H1 (cell line): ENCODE measurements at regions not wholly inside any gene's neighbourhood (a gene's known extent, or its start where the extent isn't known, plus 50 kb on each side); places are given as distances from the start of the nearest gene placed in this dataset.

ENCODE experiments used
- GABPA ChIP-seq: IDR thresholded peaks from 2 replicates; pipeline ENCODE4 v1.6.1; 2011; ENCODE audit warnings: mild to moderate bottlenecking, low read length, moderate library complexity, borderline replicate concordance; ENCODE audit not compliant: insufficient read depth
- KDM1A ChIP-seq: fragments of 200-600, 300-600 bp; sonication (generic); IDR thresholded peaks from 2 replicates; pipeline ENCODE4 v1.7.1; 2016; ENCODE audit warnings: mild to moderate bottlenecking, low read length, borderline replicate concordance
- POLR2A ChIP-seq, 2 experiments: IDR thresholded peaks; 1 replicate in 1 of 2; 2 replicates in 1 of 2; pipeline ENCODE4 v1.6.1; 2011; ENCODE audit warnings: low read depth in 2 of 2, low read length in 2 of 2, mild to moderate bottlenecking in 2 of 2; ENCODE audit errors: control extremely low read depth in 1 of 2

DNA sequence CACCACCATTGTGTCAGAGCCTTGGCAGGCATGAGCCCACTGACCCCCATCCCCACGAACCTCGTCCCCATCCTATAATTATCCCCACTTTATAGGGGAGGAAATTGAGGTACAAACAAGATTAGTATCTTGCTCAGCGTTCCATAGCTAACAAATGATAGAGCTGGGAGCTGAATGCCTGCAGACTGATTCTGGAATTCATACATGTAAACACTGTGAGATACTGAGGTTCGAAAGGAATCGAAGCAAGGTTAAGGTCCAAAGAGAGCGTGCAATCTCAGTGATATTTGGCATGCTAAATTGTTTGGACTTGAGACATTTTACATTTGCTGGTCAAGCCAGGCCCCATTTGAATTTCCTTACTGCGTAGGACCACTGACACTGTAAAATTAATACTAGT lies 746.6 kb downstream of the COL12A1 start:
- TF ChIP-seq POLR2A (IDR thresholded peaks at IDR 0.05; ENCODE audit: control extremely low read depth in 1 of 2, low read depth in 2 of 2, low read length in 2 of 2) (no peak), GABPA (no peak), KDM1A (no peak)
